ENCODE measurements at regions not wholly inside any gene's neighbourhood (a gene's known extent, or its start where the extent isn't known, plus 50 kb on each side); places are given as distances from the start of the nearest gene placed in this dataset.

- DNase-seq, result no peak
These were observed 1099.3 kb upstream of the DIAPH2 start for GRCh38 chrX:95585321-95585720.

- DNase-seq, result no peak
These were observed 1072.3 kb upstream of the DIAPH2 start for GRCh38 chrX:95612350-95612749.

- DNase-seq, result no peak
These were observed 1062.4 kb upstream of the DIAPH2 start for GRCh38 chrX:95622200-95622599.

- DNase-seq, result no peak
These were observed 1057.9 kb upstream of the DIAPH2 start for GRCh38 chrX:95626748-95627147.

- no peak for DNase-seq
These were observed 1055.8 kb upstream of the DIAPH2 start for GRCh38 chrX:95628796-95629195.

GRCh38 chrX:95629737-95630136 lies 1054.9 kb upstream of the DIAPH2 start:
- no peak for DNase-seq

GRCh38 chrX:95640226-95640625 lies 1044.4 kb upstream of the DIAPH2 start:
- no peak for DNase-seq

GRCh38 chrX:95645738-95646137 lies 1038.9 kb upstream of the DIAPH2 start:
- DNase-seq, result no peak

- DNase-seq, result no peak
These were observed 1022.4 kb upstream of the DIAPH2 start for GRCh38 chrX:95662200-95662599.

GRCh38 chrX:95666056-95666455 lies 1018.6 kb upstream of the DIAPH2 start:
- DNase-seq, result no peak

- no peak for DNase-seq
These were observed 1009.6 kb upstream of the DIAPH2 start for GRCh38 chrX:95675011-95675410.

GRCh38 chrX:95675794-95676193 lies 1008.8 kb upstream of the DIAPH2 start:
- DNase-seq, result no peak

- DNase-seq, result no peak
These were observed 1006.0 kb upstream of the DIAPH2 start for GRCh38 chrX:95678679-95679078.

- DNase-seq, result no peak
These were observed 991.3 kb upstream of the DIAPH2 start for GRCh38 chrX:95693365-95693764.

- no peak for DNase-seq
These were observed 980.9 kb upstream of the DIAPH2 start for GRCh38 chrX:95703696-95704095.

GRCh38 chrX:95716841-95717240 lies 967.8 kb upstream of the DIAPH2 start:
- DNase-seq, result no peak

- DNase-seq, result no peak
These were observed 965.9 kb upstream of the DIAPH2 start for GRCh38 chrX:95718746-95719145.

GRCh38 chrX:95721011-95721410 lies 963.6 kb upstream of the DIAPH2 start:
- no peak for DNase-seq

- no peak for DNase-seq
These were observed 956.2 kb upstream of the DIAPH2 start for GRCh38 chrX:95728446-95728845.

- DNase-seq, result no peak
These were observed 955.2 kb upstream of the DIAPH2 start for GRCh38 chrX:95729401-95729800.

- DNase-seq, result no peak
These were observed 951.2 kb upstream of the DIAPH2 start for GRCh38 chrX:95733426-95733825.

GRCh38 chrX:95754411-95754810 lies 930.2 kb upstream of the DIAPH2 start:
- no peak for DNase-seq

GRCh38 chrX:95760356-95760755 lies 924.3 kb upstream of the DIAPH2 start:
- no peak for DNase-seq

GRCh38 chrX:95762716-95763115 lies 921.9 kb upstream of the DIAPH2 start:
- DNase-seq, result no peak

- DNase-seq, result peak in 4 of 51 donors; percentile 0 to 8 (median 2)
These were observed 919.6 kb upstream of the DIAPH2 start for GRCh38 chrX:95764972-95765451.

Data from hypothalamus (tissue), 51 donors.